ENCODE measurements at regions not wholly inside any gene's neighbourhood (a gene's known extent, or its start where the extent isn't known, plus 50 kb on each side); places are given as distances from the start of the nearest gene placed in this dataset.
"Not testable (repeated sequence)": the region's sequence is repeated elsewhere in the genome, so short reads cannot be mapped to it uniquely, and the experiment has no call there.

DNA sequence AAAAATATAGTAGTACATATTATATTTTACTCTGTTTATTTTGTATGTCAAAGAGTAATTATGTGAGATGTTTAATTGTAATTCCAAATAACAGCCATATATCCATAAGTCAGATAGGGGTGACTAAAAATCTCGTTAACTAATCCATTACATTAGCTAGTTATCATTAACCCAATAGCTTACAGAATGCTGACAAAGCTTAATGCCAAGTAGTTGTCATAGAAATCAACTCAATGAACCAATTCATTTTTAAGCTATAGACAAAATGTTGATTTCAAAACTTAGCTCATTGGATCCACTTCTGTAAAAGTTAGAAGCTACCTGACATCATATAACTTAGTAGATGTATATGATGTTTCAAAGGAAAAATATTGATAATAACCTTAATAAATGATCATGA lies 206.7 kb upstream of the SLITRK1 start:
- no peak for DNase-seq (ENCODE audit: low read depth, low spot score)

DNA sequence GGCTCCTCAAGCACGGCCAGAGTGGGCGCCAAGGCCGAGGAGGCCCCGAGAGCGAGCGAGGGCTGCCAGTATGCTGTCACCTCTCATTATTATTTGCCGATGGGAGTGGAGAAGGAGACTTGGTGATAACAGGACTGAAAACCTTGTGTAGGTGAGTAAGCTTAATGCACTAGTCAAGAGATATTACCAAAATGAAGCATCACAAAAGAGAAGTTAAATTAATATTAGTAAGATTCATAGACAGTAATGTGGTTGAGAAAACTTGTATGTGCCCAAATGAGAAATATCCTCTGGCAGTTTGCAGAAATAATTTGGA lies 204.5 kb upstream of the SLITRK1 start:
- no peak for DNase-seq (ENCODE audit: low read depth, low spot score)

GRCh38 chr13:84086098-84086846 lies 204.0 kb upstream of the SLITRK1 start:
- not testable (repeated sequence) for DNase-seq (ENCODE audit: low read depth, low spot score)

GRCh38 chr13:84082462-84082861 lies 200.2 kb upstream of the SLITRK1 start:
- DNase-seq (ENCODE audit: low read depth, low spot score) = no peak

GRCh38 chr13:84080748-84081530 lies 198.7 kb upstream of the SLITRK1 start:
- no peak for DNase-seq (ENCODE audit: low read depth, low spot score)

DNA sequence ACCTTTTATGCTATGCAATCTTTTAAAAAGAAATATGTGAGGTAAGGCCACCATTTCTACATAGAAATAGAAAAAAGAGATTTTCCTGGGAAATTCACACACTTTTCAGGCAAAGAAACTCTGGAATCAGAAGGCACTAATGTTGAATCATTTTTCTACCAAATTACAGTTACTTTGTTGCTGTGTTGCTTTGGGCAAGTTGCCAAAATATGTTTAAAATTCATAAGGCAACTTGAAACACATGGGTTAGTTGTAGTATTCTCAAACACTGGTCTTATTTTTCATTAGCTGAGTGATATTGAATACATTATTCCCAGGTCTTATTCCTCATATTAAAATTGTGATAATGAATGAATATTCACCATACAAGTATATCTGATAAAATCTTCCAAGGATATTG lies 195.0 kb upstream of the SLITRK1 start:
- no peak for DNase-seq (ENCODE audit: low read depth, low spot score)

DNA sequence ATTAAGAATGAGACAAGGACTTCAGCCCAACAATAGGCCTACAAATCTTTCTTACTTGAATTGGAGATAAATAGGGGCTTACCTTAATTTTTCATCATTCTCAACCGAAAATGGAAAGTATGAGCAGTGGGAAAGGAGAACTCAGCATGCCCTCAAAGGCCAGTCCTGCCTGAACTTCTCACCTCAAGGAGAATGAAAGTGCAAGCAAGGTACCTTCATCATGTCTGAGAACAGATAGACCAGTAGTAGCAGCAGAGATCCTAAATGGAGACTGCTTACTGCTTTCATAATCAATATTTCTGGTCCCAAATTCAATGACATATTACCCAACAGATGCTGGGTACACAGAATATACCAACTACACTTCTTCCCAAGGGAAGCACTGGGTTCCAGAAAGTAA lies 194.0 kb upstream of the SLITRK1 start:
- no peak for DNase-seq (ENCODE audit: low read depth, low spot score)

DNA sequence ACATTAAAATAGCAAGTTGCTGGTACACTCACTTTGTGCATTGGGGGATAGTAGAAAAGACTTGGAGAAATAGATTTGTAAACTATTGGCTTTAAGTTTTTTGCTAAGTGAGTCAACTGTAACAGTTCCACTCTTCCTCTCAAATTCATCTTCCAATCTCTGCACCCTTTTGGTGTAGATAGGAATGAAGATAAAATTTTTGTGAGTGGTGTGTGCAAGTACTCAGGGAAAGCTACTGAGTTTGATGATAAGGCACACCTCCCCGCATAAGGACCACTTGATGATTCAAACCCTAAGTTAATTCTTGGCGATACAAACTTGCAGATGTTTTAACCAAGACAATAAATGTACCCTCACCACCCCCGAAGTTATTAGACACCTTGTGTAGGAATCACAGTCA lies 168.3 kb upstream of the SLITRK1 start:
- no peak for DNase-seq (ENCODE audit: low read depth, low spot score)

DNA sequence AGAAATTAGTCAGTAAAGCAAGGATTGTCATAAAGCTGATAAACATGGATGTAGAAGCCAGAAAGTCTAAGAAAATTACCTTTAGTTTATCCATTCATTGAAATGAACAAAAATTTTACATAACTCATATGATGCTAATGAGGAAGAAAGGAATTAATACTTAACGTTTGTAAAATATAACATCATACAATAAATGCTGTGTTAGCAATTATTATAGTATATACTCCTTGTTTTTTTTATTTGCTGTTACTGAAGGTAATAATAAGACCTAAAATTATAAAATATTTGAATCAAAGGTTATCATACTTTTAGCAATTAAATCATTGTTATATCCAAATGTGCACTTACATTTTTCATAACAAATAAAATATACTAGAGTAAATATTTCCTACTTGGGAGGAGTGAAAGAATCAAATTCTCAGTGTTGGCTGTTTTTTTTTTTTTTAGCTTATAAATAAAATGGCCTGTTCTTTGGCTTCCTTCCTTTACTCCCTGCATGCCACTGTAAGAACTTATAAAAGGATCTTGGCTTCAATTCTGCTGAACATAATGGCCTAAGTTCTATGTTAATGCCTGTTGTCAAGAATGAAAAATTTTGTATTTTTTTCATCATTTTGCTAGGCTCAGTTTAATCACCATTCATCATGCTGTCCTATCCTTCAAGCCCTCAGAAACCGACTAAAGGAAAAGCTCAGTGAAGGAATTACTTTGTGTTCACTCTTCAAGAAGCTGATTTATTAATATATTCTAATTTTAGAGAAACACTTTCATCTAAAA lies 167.4 kb upstream of the SLITRK1 start:
- DNase-seq (ENCODE audit: low read depth, low spot score) = no peak

DNA sequence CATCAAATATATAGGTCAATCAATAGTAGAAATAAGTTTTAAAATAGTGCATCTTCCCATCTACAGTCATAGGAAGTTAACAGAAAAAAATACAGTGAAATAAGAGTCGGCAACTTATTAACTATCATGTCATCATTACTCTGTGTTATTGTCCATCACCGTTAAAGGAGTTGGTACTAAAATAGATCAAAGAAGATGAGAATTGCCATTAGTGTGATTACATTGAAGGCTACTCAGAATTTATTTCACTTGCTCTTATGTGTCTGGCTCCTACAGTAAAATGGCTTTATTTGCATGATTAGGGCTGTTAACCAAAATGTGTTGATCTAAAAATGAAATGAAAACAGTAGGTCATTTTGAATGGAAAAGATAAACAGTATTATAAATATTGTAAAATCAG lies 162.5 kb upstream of the SLITRK1 start:
- DNase-seq (ENCODE audit: low read depth, low spot score) = no peak

- DNase-seq (ENCODE audit: low read depth, low spot score) = no peak
These were observed 155.7 kb upstream of the SLITRK1 start for GRCh38 chr13:84038001-84038400.

GRCh38 chr13:84032116-84032515 lies 149.8 kb upstream of the SLITRK1 start:
- peak; percentile 7 for DNase-seq (ENCODE audit: low read depth, low spot score)

DNA sequence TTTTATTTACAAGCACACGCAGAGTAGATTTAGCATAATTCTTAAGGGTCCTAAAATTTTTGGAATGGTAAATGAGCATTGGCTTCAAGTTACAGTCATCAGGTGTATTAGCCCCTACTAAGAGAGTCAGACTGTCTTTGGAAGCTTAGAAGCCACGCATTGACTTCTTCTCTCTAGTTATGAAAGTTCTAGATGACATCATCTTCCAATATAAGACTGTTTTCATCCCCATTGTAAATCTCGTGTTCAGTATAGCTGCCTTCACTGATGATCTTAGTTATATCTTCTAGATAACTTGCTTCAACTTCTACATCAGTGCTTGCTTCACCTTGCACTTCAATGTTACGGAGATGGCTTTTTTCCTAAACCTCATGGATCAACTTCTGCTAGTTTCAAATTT lies 148.8 kb upstream of the SLITRK1 start:
- no peak for DNase-seq (ENCODE audit: low read depth, low spot score)

DNA sequence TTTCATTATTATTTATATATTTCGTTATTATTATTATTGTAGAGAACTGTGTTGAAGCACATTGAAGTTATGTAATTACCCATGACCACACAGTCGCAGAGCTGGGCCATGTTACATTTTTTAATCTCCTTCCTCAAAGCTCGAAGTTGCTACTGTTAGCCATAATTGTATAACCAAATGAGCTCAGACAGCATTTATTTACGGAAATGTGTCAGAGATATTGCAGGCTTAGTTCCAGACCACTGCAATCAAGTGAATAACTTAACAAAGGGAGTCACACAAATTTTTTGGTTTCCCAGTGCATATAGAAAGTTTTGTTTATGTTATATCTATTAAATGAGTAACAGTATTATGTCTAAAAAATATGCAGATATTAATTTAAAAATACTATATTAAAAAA lies 147.1 kb upstream of the SLITRK1 start:
- DNase-seq (ENCODE audit: low read depth, low spot score) = no peak

GRCh38 chr13:84025824-84026223 lies 143.6 kb upstream of the SLITRK1 start:
- DNase-seq (ENCODE audit: low read depth, low spot score) = no peak

DNA sequence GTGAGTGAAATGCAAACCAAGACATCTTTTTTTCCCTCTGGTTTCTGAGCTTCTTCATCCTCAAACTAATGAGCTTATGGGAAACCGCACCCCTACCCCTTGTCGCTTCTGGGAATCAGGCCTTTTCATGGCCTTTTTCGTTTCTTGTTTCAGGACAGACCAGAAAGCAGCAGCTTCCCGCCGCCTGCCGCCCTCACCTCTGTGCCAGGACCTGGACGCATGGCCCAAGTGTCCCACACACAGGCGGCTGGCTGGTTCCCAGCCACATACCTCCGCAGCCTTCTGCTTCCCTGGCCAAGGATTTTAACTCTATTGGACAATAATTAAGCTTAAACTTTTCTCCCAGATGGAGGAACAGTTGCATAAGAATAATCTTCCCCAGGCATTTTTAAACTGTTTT lies 114.1 kb upstream of the SLITRK1 start:
- DNase-seq (ENCODE audit: low read depth, low spot score) = no peak

DNA sequence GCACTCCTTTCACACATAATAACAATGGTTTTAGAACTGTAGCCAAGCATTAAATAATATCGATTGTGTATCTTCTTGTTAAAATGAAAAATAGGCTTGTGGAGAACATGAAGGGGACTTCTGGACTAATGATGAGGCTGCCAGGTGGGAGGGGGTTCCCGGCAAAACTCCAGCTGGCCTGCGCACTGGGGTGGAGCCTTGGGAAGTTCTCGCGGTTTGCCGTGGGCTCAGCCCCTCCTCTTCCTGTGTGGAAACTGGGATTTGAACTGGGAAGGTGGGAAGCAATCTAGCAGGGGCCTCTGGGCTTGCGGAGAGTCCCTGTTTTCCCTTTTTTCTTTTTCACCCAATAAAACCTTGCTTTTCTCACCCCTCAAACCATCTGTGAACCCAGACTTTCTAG lies 113.7 kb upstream of the SLITRK1 start:
- DNase-seq (ENCODE audit: low read depth, low spot score) = no peak

GRCh38 chr13:83992566-83993358 lies 110.5 kb upstream of the SLITRK1 start:
- no peak for DNase-seq (ENCODE audit: low read depth, low spot score)

DNA sequence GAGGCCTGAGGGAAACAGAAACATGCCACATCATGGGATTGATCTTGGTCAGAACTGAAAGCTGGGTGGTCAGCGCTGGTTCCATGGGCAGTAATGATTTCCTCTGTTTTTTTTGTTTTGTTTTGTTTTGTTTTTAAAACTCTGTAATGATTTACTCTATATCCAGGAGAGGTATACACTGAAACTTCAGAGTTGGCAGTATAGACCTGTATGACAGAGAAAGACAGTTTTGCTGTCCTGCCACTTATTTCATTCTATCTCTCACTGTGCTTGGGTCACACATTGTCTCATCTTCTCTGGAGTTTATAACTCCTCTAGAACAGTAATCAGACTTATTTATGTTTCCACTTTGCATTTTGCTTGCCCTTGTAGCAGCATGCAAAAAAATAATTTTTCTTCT lies 105.1 kb upstream of the SLITRK1 start:
- DNase-seq (ENCODE audit: low read depth, low spot score) = no peak

- no peak for DNase-seq (ENCODE audit: low read depth, low spot score)
These were observed 102.5 kb upstream of the SLITRK1 start for GRCh38 chr13:83984793-83985192.

- no peak for DNase-seq (ENCODE audit: low read depth, low spot score)
These were observed 98.1 kb upstream of the SLITRK1 start for GRCh38 chr13:83980331-83980730.

DNA sequence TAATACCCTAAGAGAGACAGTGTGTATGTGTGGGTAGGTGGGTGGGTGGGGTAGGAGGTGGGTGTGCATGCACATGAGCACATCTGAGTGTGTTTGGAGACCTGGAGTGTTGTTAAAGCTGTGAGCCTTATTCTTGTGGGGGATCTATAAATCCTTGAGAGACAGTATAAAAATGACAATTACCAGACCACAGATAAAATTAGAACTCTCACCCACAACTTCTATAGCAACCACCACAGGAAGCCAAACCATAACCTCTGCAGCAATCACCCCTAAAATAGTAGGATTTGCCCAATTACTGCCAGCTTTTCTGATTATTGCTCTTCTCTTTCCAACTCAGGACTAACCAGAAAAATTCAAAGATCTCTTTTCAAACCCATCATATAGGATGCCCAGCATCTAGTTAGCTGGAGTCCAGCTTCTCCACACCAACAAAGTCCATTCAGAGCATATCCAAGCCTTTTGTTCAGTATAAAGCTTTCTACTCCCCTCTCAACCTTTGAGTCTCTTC lies 93.4 kb upstream of the SLITRK1 start:
- no peak for DNase-seq (ENCODE audit: low read depth, low spot score)

All from astrocyte of the hippocampus (primary cell).